22Rv1 (cell line): ENCODE measurements at regions not wholly inside any gene's neighbourhood (a gene's known extent, or its start where the extent isn't known, plus 50 kb on each side); places are given as distances from the start of the nearest gene placed in this dataset.

Experiments
- H3K27ac ChIP-seq: fragments of 450-650 bp; 2 replicates; pipeline ENCODE4 v1.5.1; 2017
- ZFX ChIP-seq: fragments of 450-650 bp; IDR thresholded peaks from 2 replicates; pipeline ENCODE4 v1.6.1; 2017; ENCODE audit warnings: antibody characterized with exemption, borderline replicate concordance
- TF ChIP-seq, protein P1 (sequence below): fragments of 450-650 bp; IDR thresholded peaks from 2 replicates; pipeline ENCODE4 v1.5.1; 2017; ENCODE audit warnings: mild to moderate bottlenecking

DNA sequence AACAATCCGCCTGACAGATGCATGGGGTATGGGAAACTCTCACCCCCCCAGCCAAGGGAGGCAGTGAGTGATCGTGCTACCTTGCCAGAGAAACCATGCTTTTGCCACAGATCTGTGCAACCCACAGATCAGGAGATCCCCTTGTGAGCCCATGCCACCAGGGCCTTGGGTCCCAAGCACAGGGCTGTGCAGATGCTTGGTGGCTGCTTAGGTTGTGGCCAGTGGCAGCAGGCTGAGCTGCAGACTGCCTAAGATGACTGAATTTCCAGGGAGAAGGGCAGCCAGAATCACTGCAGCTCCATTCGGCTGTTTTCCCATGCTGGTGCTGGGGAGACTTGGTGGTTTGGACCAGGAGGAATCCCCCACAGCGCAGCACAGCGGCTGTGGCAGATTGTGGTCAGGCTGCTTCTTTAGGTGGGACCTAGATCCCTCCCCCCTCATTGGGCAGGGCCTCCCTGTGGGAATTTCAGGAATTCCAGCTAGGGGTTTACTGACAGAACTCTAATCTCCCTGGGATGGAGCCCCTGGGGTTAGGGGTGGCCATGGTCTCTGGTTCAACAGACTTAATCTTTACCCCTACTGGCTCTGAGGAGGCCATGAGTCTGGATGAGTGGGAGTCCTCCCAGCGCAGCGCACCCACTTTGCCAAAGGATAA is 264.6 kb upstream of the DAAM1 start:
- H3K27ac ChIP-seq = no peak overlapping the region
- TF ChIP-seq, protein P1, sequence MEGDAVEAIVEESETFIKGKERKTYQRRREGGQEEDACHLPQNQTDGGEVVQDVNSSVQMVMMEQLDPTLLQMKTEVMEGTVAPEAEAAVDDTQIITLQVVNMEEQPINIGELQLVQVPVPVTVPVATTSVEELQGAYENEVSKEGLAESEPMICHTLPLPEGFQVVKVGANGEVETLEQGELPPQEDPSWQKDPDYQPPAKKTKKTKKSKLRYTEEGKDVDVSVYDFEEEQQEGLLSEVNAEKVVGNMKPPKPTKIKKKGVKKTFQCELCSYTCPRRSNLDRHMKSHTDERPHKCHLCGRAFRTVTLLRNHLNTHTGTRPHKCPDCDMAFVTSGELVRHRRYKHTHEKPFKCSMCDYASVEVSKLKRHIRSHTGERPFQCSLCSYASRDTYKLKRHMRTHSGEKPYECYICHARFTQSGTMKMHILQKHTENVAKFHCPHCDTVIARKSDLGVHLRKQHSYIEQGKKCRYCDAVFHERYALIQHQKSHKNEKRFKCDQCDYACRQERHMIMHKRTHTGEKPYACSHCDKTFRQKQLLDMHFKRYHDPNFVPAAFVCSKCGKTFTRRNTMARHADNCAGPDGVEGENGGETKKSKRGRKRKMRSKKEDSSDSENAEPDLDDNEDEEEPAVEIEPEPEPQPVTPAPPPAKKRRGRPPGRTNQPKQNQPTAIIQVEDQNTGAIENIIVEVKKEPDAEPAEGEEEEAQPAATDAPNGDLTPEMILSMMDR = no peak
- TF ChIP-seq ZFX = no peak

DNA sequence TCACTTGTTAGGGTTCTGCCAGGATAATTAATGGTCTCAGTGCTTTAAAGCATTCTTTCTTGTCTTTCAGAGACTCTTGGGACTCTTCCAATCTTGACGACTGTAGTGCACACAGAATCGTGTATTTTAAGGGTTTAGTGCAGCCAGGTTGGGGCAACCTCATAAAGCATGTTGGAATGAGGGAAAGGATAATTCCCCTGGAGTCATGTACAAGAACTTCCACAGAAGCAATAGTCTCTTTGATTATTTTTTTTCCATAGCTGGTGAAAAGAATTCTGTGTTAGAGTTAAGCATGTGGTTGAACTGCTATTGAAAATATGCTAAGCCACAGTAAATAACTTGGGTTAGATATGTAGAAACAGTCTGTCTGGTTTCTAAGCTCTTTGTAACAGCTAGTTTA is 246.8 kb upstream of the DAAM1 start:
- H3K27ac ChIP-seq = no peak overlapping the region
- TF ChIP-seq ZFX = no peak
- TF ChIP-seq, protein P1 = no peak

DNA sequence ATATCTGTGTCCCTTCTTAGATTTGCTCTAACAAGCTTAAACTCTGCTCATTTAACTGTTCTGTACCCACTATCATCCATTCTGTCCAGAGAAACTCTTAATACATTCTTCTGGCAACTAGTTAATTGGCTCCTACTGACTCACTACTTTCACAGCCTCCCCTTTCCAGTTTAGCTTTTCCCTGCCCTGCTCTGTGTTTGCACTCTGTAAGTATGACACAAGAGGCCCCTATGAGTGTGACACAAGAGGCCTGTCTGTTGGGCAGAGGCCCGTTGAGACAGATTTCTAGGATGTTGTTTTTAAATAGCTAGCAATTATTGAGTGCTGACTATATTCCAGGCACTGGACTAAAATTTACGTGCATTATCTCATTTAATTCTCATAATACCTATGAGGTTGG is 246.0 kb upstream of the DAAM1 start:
- TF ChIP-seq, protein P1 = no peak
- TF ChIP-seq ZFX = no peak
- H3K27ac ChIP-seq = no peak overlapping the region

DNA sequence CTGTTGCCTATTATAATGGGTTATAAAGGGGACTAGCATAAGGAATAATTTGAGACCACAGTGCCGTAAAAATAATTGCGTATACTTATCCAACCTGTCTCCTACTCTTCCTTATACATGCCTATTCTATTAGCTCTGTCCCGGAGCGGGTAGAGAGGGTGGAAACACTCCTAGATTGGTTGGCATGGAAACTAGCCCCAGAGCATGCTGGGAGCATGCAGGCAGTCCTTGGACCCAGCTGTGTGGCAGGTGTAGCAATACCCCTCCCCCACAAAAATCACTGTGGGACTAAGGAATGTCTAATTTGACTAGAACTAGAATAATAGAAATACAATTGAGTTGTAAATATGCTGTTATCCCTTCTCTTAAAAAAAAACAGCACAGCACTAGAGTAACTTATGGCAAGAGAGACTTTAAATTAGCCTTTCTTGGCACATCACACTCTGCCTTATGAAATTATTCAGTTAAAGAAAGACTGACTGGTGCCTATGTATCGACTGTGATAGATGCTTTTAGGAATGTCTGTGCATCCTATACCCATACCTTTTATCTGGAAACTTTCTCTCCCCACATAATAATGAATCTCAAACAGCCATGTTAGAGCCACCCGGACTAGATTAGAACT is 244.0 kb upstream of the DAAM1 start:
- TF ChIP-seq, protein P1 = no peak
- TF ChIP-seq ZFX = no peak
- no peak overlapping the region for H3K27ac ChIP-seq

DNA sequence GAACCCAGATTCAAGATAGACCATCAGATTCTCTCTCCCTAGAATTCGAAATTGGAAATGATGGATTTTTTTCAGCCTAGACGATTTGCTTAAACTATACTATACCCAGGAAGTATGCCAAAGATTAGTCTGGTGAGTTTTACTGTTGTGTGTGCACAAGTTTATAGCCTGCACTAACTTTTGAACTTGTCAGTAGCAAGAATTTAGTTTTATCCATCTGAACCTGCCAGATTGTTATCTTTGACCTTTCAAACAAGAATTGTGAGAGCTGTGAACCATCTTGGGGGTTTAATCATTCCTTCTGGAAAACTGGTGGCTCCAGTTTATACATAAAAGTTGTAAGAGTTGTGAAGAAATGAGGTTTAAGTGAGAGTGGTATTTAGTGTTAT is 243.5 kb upstream of the DAAM1 start:
- H3K27ac ChIP-seq = no peak overlapping the region
- TF ChIP-seq, protein P1 = no peak
- TF ChIP-seq ZFX = no peak

DNA sequence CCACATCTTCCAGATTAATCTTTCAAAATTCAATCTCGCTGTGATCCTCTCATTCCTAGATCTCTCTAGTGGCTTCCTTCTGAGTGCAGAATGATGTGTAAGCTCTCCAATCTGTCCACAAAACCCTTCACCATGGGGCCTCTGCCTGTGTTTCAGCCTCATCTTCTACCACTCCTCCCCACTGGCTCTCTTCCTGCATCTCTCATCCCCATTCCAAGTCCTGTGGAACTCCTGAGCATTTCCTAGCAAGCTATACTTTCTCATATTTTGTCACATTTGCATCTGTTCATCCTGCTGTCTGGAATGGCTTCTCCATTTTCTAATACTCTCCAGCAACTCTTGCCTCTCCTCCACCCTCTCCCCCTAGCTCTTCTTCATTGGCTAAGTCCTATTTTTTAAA is 242.0 kb upstream of the DAAM1 start:
- TF ChIP-seq ZFX = no peak
- TF ChIP-seq, protein P1 = no peak
- H3K27ac ChIP-seq = no peak overlapping the region

DNA sequence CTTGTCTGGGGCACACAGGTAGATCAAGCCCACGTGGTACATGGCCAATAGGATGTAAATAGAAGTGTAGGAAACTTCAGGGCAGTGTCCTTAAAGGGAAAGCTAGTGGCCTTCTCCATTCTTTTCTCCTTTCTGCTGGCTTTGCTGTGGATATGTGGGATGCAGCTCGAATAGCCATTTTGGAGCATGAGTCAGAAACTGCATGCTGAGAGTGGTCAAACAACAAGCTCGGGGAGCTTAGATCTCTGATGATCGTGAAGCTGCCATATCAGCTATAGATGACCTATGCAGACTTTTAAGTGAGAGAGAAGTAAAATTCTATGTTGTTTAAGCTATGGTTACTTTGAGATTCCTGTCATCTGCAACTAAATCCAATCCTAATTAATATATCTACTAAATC is 241.3 kb upstream of the DAAM1 start:
- TF ChIP-seq ZFX = no peak
- TF ChIP-seq, protein P1 = no peak
- H3K27ac ChIP-seq = no peak overlapping the region
